Astrocyte (in vitro differentiated cells and primary cell): ENCODE measurements at regions not wholly inside any gene's neighbourhood (a gene's known extent, or its start where the extent isn't known, plus 50 kb on each side); places are given as distances from the start of the nearest gene placed in this dataset.

Experiments used
- CTCF ChIP-seq: IDR thresholded peaks from 2 replicates; pipeline ENCODE4 v1.5.1; 2011; ENCODE audit warnings: low read depth, mild to moderate bottlenecking, inconsistent platforms, low read length, moderate library complexity; ENCODE audit not compliant: insufficient read depth
- EZH2 ChIP-seq: IDR thresholded peaks from 2 replicates; pipeline ENCODE4 v1.6.1; 2012; ENCODE audit warnings: mild to moderate bottlenecking, low read length, inconsistent platforms; ENCODE audit not compliant: insufficient read depth

- TF ChIP-seq CTCF (no peak), EZH2 (no peak)
These were observed 339.9 kb upstream of the TGFBR2 start for GRCh38 chr3:30266524-30266923.
